Endothelial cell of umbilical vein (primary cell): ENCODE measurements at regions not wholly inside any gene's neighbourhood (a gene's known extent, or its start where the extent isn't known, plus 50 kb on each side); places are given as distances from the start of the nearest gene placed in this dataset.

Experiments
- EZH2 ChIP-seq: IDR thresholded peaks from 2 replicates; pipeline ENCODE4 v1.6.1; 2012; ENCODE audit warnings: borderline replicate concordance, low read depth, mild to moderate bottlenecking, moderate library complexity, low read length, inconsistent platforms; ENCODE audit not compliant: severe bottlenecking
- JUN ChIP-seq: IDR thresholded peaks from 2 replicates; pipeline ENCODE4 v1.6.1; 2011; ENCODE audit warnings: borderline replicate concordance, low read depth; ENCODE audit not compliant: insufficient read length, insufficient read depth
- MAX ChIP-seq: IDR thresholded peaks from 2 replicates; pipeline ENCODE4 v1.6.1; 2011; ENCODE audit not compliant: insufficient read depth, insufficient read length
- POLR2A ChIP-seq: IDR thresholded peaks from 2 replicates; pipeline ENCODE4 v1.6.1; 2012; ENCODE audit warnings: low read depth, mild to moderate bottlenecking, control low read depth, low read length
- POLR2AphosphoS5 ChIP-seq: IDR thresholded peaks from 2 replicates; pipeline ENCODE4 v1.6.1; 2012; ENCODE audit warnings: low read depth, mild to moderate bottlenecking, control low read depth, low read length, moderate library complexity; ENCODE audit not compliant: insufficient read depth
- TF ChIP-seq, protein P1 (sequence below), 2 donors: IDR thresholded peaks; 1 replicate in 1 of 2; 2 replicates in 1 of 2; pipeline ENCODE4 v1.5.1; 2011; ENCODE audit warnings: low read length in 2 of 2, mild to moderate bottlenecking in 2 of 2, moderate library complexity in 2 of 2, control low read depth in 1 of 2, inconsistent platforms in 1 of 2, low read depth in 1 of 2; ENCODE audit not compliant: insufficient read depth in 1 of 2; ENCODE audit errors: extremely low read depth in 1 of 2

GRCh38 chr5:99600952-99601351 lies 672.1 kb upstream of the CHD1 start:
- TF ChIP-seq POLR2A (no peak), MAX (no peak), POLR2AphosphoS5 (no peak), JUN (no peak), EZH2 (no peak)
- TF ChIP-seq, protein P1, sequence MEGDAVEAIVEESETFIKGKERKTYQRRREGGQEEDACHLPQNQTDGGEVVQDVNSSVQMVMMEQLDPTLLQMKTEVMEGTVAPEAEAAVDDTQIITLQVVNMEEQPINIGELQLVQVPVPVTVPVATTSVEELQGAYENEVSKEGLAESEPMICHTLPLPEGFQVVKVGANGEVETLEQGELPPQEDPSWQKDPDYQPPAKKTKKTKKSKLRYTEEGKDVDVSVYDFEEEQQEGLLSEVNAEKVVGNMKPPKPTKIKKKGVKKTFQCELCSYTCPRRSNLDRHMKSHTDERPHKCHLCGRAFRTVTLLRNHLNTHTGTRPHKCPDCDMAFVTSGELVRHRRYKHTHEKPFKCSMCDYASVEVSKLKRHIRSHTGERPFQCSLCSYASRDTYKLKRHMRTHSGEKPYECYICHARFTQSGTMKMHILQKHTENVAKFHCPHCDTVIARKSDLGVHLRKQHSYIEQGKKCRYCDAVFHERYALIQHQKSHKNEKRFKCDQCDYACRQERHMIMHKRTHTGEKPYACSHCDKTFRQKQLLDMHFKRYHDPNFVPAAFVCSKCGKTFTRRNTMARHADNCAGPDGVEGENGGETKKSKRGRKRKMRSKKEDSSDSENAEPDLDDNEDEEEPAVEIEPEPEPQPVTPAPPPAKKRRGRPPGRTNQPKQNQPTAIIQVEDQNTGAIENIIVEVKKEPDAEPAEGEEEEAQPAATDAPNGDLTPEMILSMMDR (IDR thresholded peaks at IDR 0.05; ENCODE audit: extremely low read depth in 1 of 2, insufficient read depth in 1 of 2, low read depth in 1 of 2, low read length in 2 of 2), result no peak
